ENCODE measurements at regions not wholly inside any gene's neighbourhood (a gene's known extent, or its start where the extent isn't known, plus 50 kb on each side); places are given as distances from the start of the nearest gene placed in this dataset.

GRCh38 chr5:128813317-128814070, 151.8 kb upstream of the SLC27A6 start:
- H3K9me3 ChIP-seq (replicated peaks in 1 of 2; ENCODE audit: control insufficient read depth in 1 of 2, insufficient read depth in 1 of 2, low read length in 2 of 2): peaks cover 6 to 13% of the 10 kb centered on the region in 2 donors
- intact Hi-C loops (cut with micrococcal nuclease): no loop called here
- no peak for TF ChIP-seq CTCF (IDR thresholded peaks at IDR 0.05)
- no peak for DNase-seq
- peaks cover 0 to 8% (median 3%) of the 10 kb centered on the region in 7 donors for H3K9me3 Mint-ChIP-seq
- no peak overlapping the region for H3K4me3 ChIP-seq (replicated peaks in 1 of 3; ENCODE audit: low read depth in 2 of 3, low read length in 3 of 3)
- H3K4me2 ChIP-seq (replicated peaks; ENCODE audit: extremely low read depth, low read length, poor library complexity, severe bottlenecking): no peak overlapping the region
- H3K4me1 ChIP-seq (ENCODE audit: control insufficient read depth in 1 of 2, insufficient read depth in 2 of 2, low read length in 2 of 2): no peaks in the 10 kb centered on the region
- H3K27ac ChIP-seq (ENCODE audit: low read depth in 1 of 2, low read length in 2 of 2): no peak overlapping the region
- H3K27me3 ChIP-seq (ENCODE audit: control insufficient read depth in 2 of 2, insufficient read depth in 2 of 2, low read length in 2 of 2): no peaks in the 10 kb centered on the region
- no peak overlapping the region for H2AFZ ChIP-seq (ENCODE audit: insufficient read depth, low read depth, low read length, poor library complexity, severe bottlenecking)
- H3K4me1 Mint-ChIP-seq: no peaks in the 10 kb centered on the region
- H3K27ac Mint-ChIP-seq: no peak overlapping the region
- 60% methylated on average over 1 of the region's 4 CpGs for WGBS (ENCODE audit: insufficient coverage)
- no peaks in the 10 kb centered on the region for H3K36me3 Mint-ChIP-seq
- H4K20me1 ChIP-seq (ENCODE audit: insufficient read depth, low read length): no peaks in the 10 kb centered on the region
- H3K4me3 Mint-ChIP-seq: no peak overlapping the region
- no peaks in the 10 kb centered on the region for H3K36me3 ChIP-seq (replicated peaks in 1 of 2; ENCODE audit: control insufficient read depth in 1 of 2, insufficient read depth in 2 of 2, low read length in 2 of 2)
- H3K27me3 Mint-ChIP-seq (ENCODE audit: low read depth in 3 of 3): peaks cover 0 to 1% (median 0%) of the 10 kb centered on the region in 3 donors
- H3K79me2 ChIP-seq (ENCODE audit: insufficient read depth, low read length): no peaks in the 10 kb centered on the region
- H3K9ac ChIP-seq (ENCODE audit: insufficient read depth, low read length, poor library complexity, severe bottlenecking): no peak overlapping the region

- Mint-ChIP-seq H3K27ac (no peak overlapping the region), H3K27me3 (ENCODE audit: low read depth in 3 of 3) (no peaks in the 10 kb centered on the region), H3K4me3 (no peak overlapping the region), H3K4me1 (no peaks in the 10 kb centered on the region), H3K36me3 (no peaks in the 10 kb centered on the region), H3K9me3 (peaks cover 0 to 6% (median 1%) of the 10 kb centered on the region in 7 donors)
- no peak for TF ChIP-seq CTCF (IDR thresholded peaks at IDR 0.05)
- Histone ChIP-seq H2AFZ (ENCODE audit: insufficient read depth, low read depth, low read length, poor library complexity, severe bottlenecking) (no peak overlapping the region), H3K9me3 (replicated peaks in 1 of 2; ENCODE audit: control insufficient read depth in 1 of 2, insufficient read depth in 1 of 2, low read length in 2 of 2) (peaks cover 6 to 8% of the 10 kb centered on the region in 2 donors), H3K79me2 (ENCODE audit: insufficient read depth, low read length) (no peaks in the 10 kb centered on the region), H4K20me1 (ENCODE audit: insufficient read depth, low read length) (no peaks in the 10 kb centered on the region), H3K27me3 (ENCODE audit: control insufficient read depth in 2 of 2, insufficient read depth in 2 of 2, low read length in 2 of 2) (no peaks in the 10 kb centered on the region), H3K4me3 (replicated peaks in 1 of 3; ENCODE audit: low read depth in 2 of 3, low read length in 3 of 3) (no peak overlapping the region), H3K4me2 (replicated peaks; ENCODE audit: extremely low read depth, low read length, poor library complexity, severe bottlenecking) (no peak overlapping the region), H3K4me1 (ENCODE audit: control insufficient read depth in 1 of 2, insufficient read depth in 2 of 2, low read length in 2 of 2) (no peaks in the 10 kb centered on the region), H3K27ac (ENCODE audit: low read depth in 1 of 2, low read length in 2 of 2) (no peak overlapping the region), H3K36me3 (replicated peaks in 1 of 2; ENCODE audit: control insufficient read depth in 1 of 2, insufficient read depth in 2 of 2, low read length in 2 of 2) (no peaks in the 10 kb centered on the region), H3K9ac (ENCODE audit: insufficient read depth, low read length, poor library complexity, severe bottlenecking) (no peak overlapping the region)
- DNase-seq: no peak
- intact Hi-C loops (cut with micrococcal nuclease): no loop called here
- 78% methylated on average over 2 of the region's 5 CpGs for WGBS (ENCODE audit: insufficient coverage)
Observed at GRCh38 chr5:128815201-128815600, 150.1 kb upstream of the SLC27A6 start.
